WI38 (cell line): ENCODE measurements at regions not wholly inside any gene's neighbourhood (a gene's known extent, or its start where the extent isn't known, plus 50 kb on each side); places are given as distances from the start of the nearest gene placed in this dataset.

ENCODE experiments used
- H3K4me3 ChIP-seq: 2 replicates; pipeline ENCODE4 v1.5.1; 2011; ENCODE audit warnings: low read depth, mild to moderate bottlenecking, control low read depth, low read length
- CTCF ChIP-seq: IDR thresholded peaks from 2 replicates; pipeline ENCODE4 v1.5.1; 2012; ENCODE audit warnings: low read depth, mild to moderate bottlenecking, control low read depth, low read length

- no peak for TF ChIP-seq CTCF
- no peak overlapping the region for H3K4me3 ChIP-seq
Observed at GRCh38 chr1:83606416-83606955, 392.4 kb downstream of the TTLL7 start.

GRCh38 chr1:83596331-83596730, 402.6 kb downstream of the TTLL7 start:
- H3K4me3 ChIP-seq = no peak overlapping the region
- no peak for TF ChIP-seq CTCF

- no peak for TF ChIP-seq CTCF
- no peak overlapping the region for H3K4me3 ChIP-seq
Observed at GRCh38 chr1:83593073-83593472, 405.9 kb downstream of the TTLL7 start.

GRCh38 chr1:83588140-83588539, 410.8 kb downstream of the TTLL7 start:
- TF ChIP-seq CTCF = no peak
- no peak overlapping the region for H3K4me3 ChIP-seq

GRCh38 chr1:83583351-83584014, 415.4 kb downstream of the TTLL7 start:
- TF ChIP-seq CTCF = no peak
- no peak overlapping the region for H3K4me3 ChIP-seq

GRCh38 chr1:83581747-83582146, 417.2 kb downstream of the TTLL7 start:
- H3K4me3 ChIP-seq = no peak overlapping the region
- TF ChIP-seq CTCF = no peak

- H3K4me3 ChIP-seq = no peak overlapping the region
- no peak for TF ChIP-seq CTCF
Observed at GRCh38 chr1:83574791-83575190, 424.1 kb downstream of the TTLL7 start.
